Trophoblast cell (in vitro differentiated cells and primary cell): ENCODE measurements at regions not wholly inside any gene's neighbourhood (a gene's known extent, or its start where the extent isn't known, plus 50 kb on each side); places are given as distances from the start of the nearest gene placed in this dataset.

Experiments used
- DNase-seq, 2 donors: peaks; one replicate each; pipeline ENCODE4 v3.0.0-alpha.2; 2016
- H2AFZ ChIP-seq: 2 replicates; pipeline ENCODE4 v1.6.1; 2013; ENCODE audit warnings: low read length, moderate library complexity, mild to moderate bottlenecking; ENCODE audit not compliant: insufficient read depth, poor library complexity
- H2AK5ac ChIP-seq: 2 replicates; pipeline ENCODE4 v1.6.1; 2013; ENCODE audit warnings: mild to moderate bottlenecking, low read length
- H2BK120ac ChIP-seq: 2 replicates; pipeline ENCODE4 v1.6.1; 2013; ENCODE audit warnings: low read length, mild to moderate bottlenecking, moderate library complexity; ENCODE audit not compliant: insufficient read depth, poor library complexity
- H2BK12ac ChIP-seq: 2 replicates; pipeline ENCODE4 v1.6.1; 2013; ENCODE audit warnings: mild to moderate bottlenecking, low read length, moderate library complexity
- H2BK5ac ChIP-seq: 2 replicates; pipeline ENCODE4 v1.6.1; 2013; ENCODE audit warnings: low read length, low read depth, moderate library complexity, mild to moderate bottlenecking; ENCODE audit not compliant: poor library complexity
- H3K14ac ChIP-seq: 2 replicates; pipeline ENCODE4 v1.6.1; 2013; ENCODE audit warnings: mild to moderate bottlenecking, low read length
- H3K18ac ChIP-seq: 2 replicates; pipeline ENCODE4 v1.6.1; 2013; ENCODE audit warnings: mild to moderate bottlenecking, low read length
- H3K23ac ChIP-seq: 2 replicates; pipeline ENCODE4 v1.6.1; 2013; ENCODE audit warnings: low read length
- H3K27ac ChIP-seq: 2 replicates; pipeline ENCODE4 v1.5.1; 2013; ENCODE audit warnings: low read depth, mild to moderate bottlenecking, inconsistent platforms, low read length, moderate library complexity
- H3K27me3 ChIP-seq: 2 replicates; pipeline ENCODE4 v1.6.1; 2013; ENCODE audit warnings: inconsistent platforms, mild to moderate bottlenecking, low read length, moderate library complexity; ENCODE audit not compliant: insufficient read depth
- H3K36me3 ChIP-seq, 2 experiments: 1 replicate in 1 of 2; 2 replicates in 1 of 2; pipeline ENCODE4 v1.6.1; 2013; ENCODE audit warnings: low read length in 2 of 2, mild to moderate bottlenecking in 2 of 2, moderate library complexity in 1 of 2; ENCODE audit not compliant: insufficient read depth in 2 of 2, control insufficient read depth in 1 of 2
- H3K4ac ChIP-seq: 2 replicates; pipeline ENCODE4 v1.6.1; 2013; ENCODE audit warnings: low read depth, mild to moderate bottlenecking, low read length, moderate library complexity
- H3K4me1 ChIP-seq, 2 experiments: 1 replicate in 1 of 2; 2 replicates in 1 of 2; pipeline ENCODE4 v1.6.1; 2013; ENCODE audit warnings: low read length in 2 of 2, mild to moderate bottlenecking in 2 of 2, moderate library complexity in 1 of 2; ENCODE audit not compliant: insufficient read depth in 2 of 2, control insufficient read depth in 1 of 2
- H3K4me2 ChIP-seq: 2 replicates; pipeline ENCODE4 v1.6.1; 2013; ENCODE audit warnings: inconsistent platforms, mild to moderate bottlenecking, low read length, moderate library complexity
- H3K4me3 ChIP-seq: 2 replicates; pipeline ENCODE4 v1.5.1; 2013; ENCODE audit warnings: mild to moderate bottlenecking, low read depth, low read length, inconsistent platforms
- H3K79me1 ChIP-seq: one replicate; pipeline ENCODE4 v1.6.1; 2013; ENCODE audit warnings: low read length
- H3K79me2 ChIP-seq: 2 replicates; pipeline ENCODE4 v1.6.1; 2013; ENCODE audit warnings: low read length, mild to moderate bottlenecking; ENCODE audit not compliant: control insufficient read depth, insufficient read depth, poor library complexity
- H3K9ac ChIP-seq: 2 replicates; pipeline ENCODE4 v1.6.1; 2013; ENCODE audit warnings: mild to moderate bottlenecking, low read length
- H3K9me3 ChIP-seq: 2 replicates; pipeline ENCODE4 v1.6.1; 2013; ENCODE audit warnings: low read depth, mild to moderate bottlenecking, control low read depth, inconsistent platforms, low read length; ENCODE audit not compliant: insufficient read depth
- H4K12ac ChIP-seq: 2 replicates; pipeline ENCODE4 v1.6.1; 2013; ENCODE audit warnings: low read depth, mild to moderate bottlenecking, low read length, moderate library complexity
- H4K8ac ChIP-seq: 2 replicates; pipeline ENCODE4 v1.6.1; 2013; ENCODE audit warnings: low read depth, mild to moderate bottlenecking, low read length, moderate library complexity
- H4K91ac ChIP-seq: one replicate; pipeline ENCODE4 v1.6.1; 2013; ENCODE audit warnings: low read depth, mild to moderate bottlenecking, low read length, moderate library complexity
- WGBS: extraction: QIAGEN DNeasy Blood & Tissue Kit; methylation state at CpG from one replicate; pipeline ENCODE4 v1.1.7; 2013; ENCODE audit warnings: missing lambda C conversion rate; ENCODE audit not compliant: insufficient read length, insufficient coverage; ENCODE audit errors: extremely low coverage; 5-methylcytosine and 5-hydroxymethylcytosine counted together

GRCh38 chr15:99508311-99508645, 57.5 kb upstream of the MEF2A start:
- no peak overlapping the region for H4K8ac ChIP-seq
- H3K27ac ChIP-seq, result no peak overlapping the region
- no CpG with 5 or more reads among the region's 6 CpGs for WGBS
- H4K91ac ChIP-seq, result no peak overlapping the region
- H3K4ac ChIP-seq, result no peak overlapping the region
- H3K14ac ChIP-seq, result no peak overlapping the region
- no peaks in the 10 kb centered on the region for H3K27me3 ChIP-seq
- H3K4me1 ChIP-seq, result no peaks in the 10 kb centered on the region
- no peaks in the 10 kb centered on the region for H3K36me3 ChIP-seq
- H3K4me3 ChIP-seq, result no peak overlapping the region
- DNase-seq, result no peak
- no peak overlapping the region for H2AFZ ChIP-seq
- no peak overlapping the region for H3K4me2 ChIP-seq
- no peak overlapping the region for H2AK5ac ChIP-seq
- H3K79me2 ChIP-seq, result no peaks in the 10 kb centered on the region
- no peak overlapping the region for H2BK120ac ChIP-seq
- no peak overlapping the region for H4K12ac ChIP-seq
- no peaks in the 10 kb centered on the region for H3K79me1 ChIP-seq
- no peak overlapping the region for H2BK12ac ChIP-seq
- H3K9ac ChIP-seq, result no peak overlapping the region
- H3K9me3 ChIP-seq, result peaks cover under 1% of the 10 kb centered on the region
- H2BK5ac ChIP-seq, result no peak overlapping the region
- H3K18ac ChIP-seq, result no peak overlapping the region
- H3K23ac ChIP-seq, result no peak overlapping the region

DNA sequence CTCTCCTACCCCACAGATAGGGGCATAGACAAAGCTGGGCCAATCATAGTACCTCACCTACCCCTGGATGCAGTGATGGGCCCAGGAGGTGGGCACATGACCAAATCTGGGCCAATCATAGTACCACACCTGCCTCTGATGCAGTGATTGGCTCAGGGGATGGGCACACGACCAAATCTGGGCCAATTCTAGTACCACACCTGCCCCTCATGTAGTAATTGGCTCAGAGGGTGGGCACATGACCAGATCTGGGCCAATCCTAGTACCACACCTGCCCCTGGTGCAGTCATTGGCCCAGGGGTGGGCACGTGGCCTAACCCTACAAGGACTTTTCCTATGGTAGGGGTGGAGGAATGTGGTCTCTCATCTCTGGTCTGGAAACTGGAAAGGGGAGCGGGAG, 56.9 kb upstream of the MEF2A start:
- H3K14ac ChIP-seq, result no peak overlapping the region
- H2AFZ ChIP-seq, result no peak overlapping the region
- H3K27ac ChIP-seq, result no peak overlapping the region
- no peak overlapping the region for H3K9ac ChIP-seq
- H3K27me3 ChIP-seq, result no peaks in the 10 kb centered on the region
- no peaks in the 10 kb centered on the region for H3K79me2 ChIP-seq
- H4K8ac ChIP-seq, result no peak overlapping the region
- peaks cover 2% of the 10 kb centered on the region for H3K9me3 ChIP-seq
- H3K36me3 ChIP-seq, result no peaks in the 10 kb centered on the region
- H4K12ac ChIP-seq, result no peak overlapping the region
- WGBS, result no CpG with 5 or more reads among the region's 3 CpGs
- no peak overlapping the region for H3K4ac ChIP-seq
- H2AK5ac ChIP-seq, result no peak overlapping the region
- H3K4me3 ChIP-seq, result no peak overlapping the region
- no peak overlapping the region for H2BK12ac ChIP-seq
- DNase-seq, result no peak
- no peak overlapping the region for H2BK5ac ChIP-seq
- no peak overlapping the region for H4K91ac ChIP-seq
- H3K79me1 ChIP-seq, result no peaks in the 10 kb centered on the region
- no peak overlapping the region for H2BK120ac ChIP-seq
- H3K4me2 ChIP-seq, result no peak overlapping the region
- no peaks in the 10 kb centered on the region for H3K4me1 ChIP-seq
- H3K18ac ChIP-seq, result no peak overlapping the region
- no peak overlapping the region for H3K23ac ChIP-seq

- Histone ChIP-seq H2BK5ac (no peak overlapping the region), H3K9ac (no peak overlapping the region), H2BK120ac (no peak overlapping the region), H2AFZ (no peak overlapping the region), H2BK12ac (no peak overlapping the region), H3K14ac (no peak overlapping the region), H4K91ac (no peak overlapping the region), H3K4me3 (no peak overlapping the region), H3K27me3 (no peaks in the 10 kb centered on the region), H4K12ac (no peak overlapping the region), H3K79me2 (no peaks in the 10 kb centered on the region), H3K79me1 (no peaks in the 10 kb centered on the region), H3K36me3 (no peaks in the 10 kb centered on the region), H4K8ac (no peak overlapping the region), H3K23ac (no peak overlapping the region), H3K4me2 (no peak overlapping the region), H3K9me3 (peaks cover 2% of the 10 kb centered on the region), H3K4ac (no peak overlapping the region), H3K27ac (no peak overlapping the region), H3K18ac (no peak overlapping the region), H2AK5ac (no peak overlapping the region), H3K4me1 (no peaks in the 10 kb centered on the region)
- peak in 1 of 2 donors; percentile 16 for DNase-seq
- WGBS, result no CpG with 5 or more reads among the region's 7 CpGs
Measured at GRCh38 chr15:99509686-99510461, 55.9 kb upstream of the MEF2A start.

DNA sequence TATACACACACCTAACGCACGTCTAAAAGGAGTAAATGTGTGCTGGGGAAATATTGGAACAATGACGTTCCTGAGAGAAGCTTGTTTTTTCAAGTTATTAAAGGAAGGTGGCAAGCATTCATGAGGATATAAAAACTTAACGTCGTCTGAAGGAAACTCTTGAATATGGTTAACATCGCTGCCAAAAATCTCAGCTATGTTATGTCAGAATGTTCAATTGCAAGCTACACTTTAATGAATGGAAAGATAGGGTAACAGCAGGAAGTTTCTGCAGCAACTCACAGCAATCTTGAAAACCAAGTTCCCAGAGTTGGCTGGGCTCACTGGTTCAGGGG, 54.3 kb upstream of the MEF2A start:
- DNase-seq, result no peak
- Histone ChIP-seq H2BK120ac (no peak overlapping the region), H4K12ac (no peak overlapping the region), H3K23ac (no peak overlapping the region), H2BK5ac (no peak overlapping the region), H3K27me3 (no peaks in the 10 kb centered on the region), H3K36me3 (no peaks in the 10 kb centered on the region), H2AFZ (no peak overlapping the region), H3K18ac (no peak overlapping the region), H3K79me1 (no peaks in the 10 kb centered on the region), H3K9ac (no peak overlapping the region), H2BK12ac (no peak overlapping the region), H3K9me3 (peaks cover 2% of the 10 kb centered on the region), H3K14ac (no peak overlapping the region), H3K27ac (no peak overlapping the region), H3K4ac (no peak overlapping the region), H4K91ac (no peak overlapping the region), H2AK5ac (no peak overlapping the region), H4K8ac (no peak overlapping the region), H3K4me2 (no peak overlapping the region), H3K4me3 (no peak overlapping the region), H3K79me2 (no peaks in the 10 kb centered on the region), H3K4me1 (no peaks in the 10 kb centered on the region)
- WGBS, result no CpG with 5 or more reads among the region's 6 CpGs
